Gastroesophageal sphincter (tissue), 4 donors: ENCODE measurements at regions not wholly inside any gene's neighbourhood (a gene's known extent, or its start where the extent isn't known, plus 50 kb on each side); places are given as distances from the start of the nearest gene placed in this dataset.
"Not testable (repeated sequence)": the region's sequence is repeated elsewhere in the genome, so short reads cannot be mapped to it uniquely, and the experiment has no call there.

ENCODE experiments used
- ATAC-seq: fragments of 150-250 bp; one replicate; pipeline ENCODE4 v1.9.1; 2016; ENCODE audit warnings: mild to moderate bottlenecking, moderate library complexity
- H3K27ac ChIP-seq, 4 donors: fragments of 200-600 bp; sonication (generic) in 3 of 4; 1 replicate in 3 of 4; 2 replicates in 1 of 4; pipeline ENCODE4 v1.5.1; 2016 to 2019
- H3K27me3 ChIP-seq: fragments of 200-600 bp; sonication (generic); one replicate; pipeline ENCODE4 v1.5.1; 2019
- H3K36me3 ChIP-seq, 2 donors: fragments of 200-600 bp; sonication (generic); one replicate each; pipeline ENCODE4 v1.5.1; 2019; ENCODE audit warnings: control low read depth in 1 of 2
- H3K4me1 ChIP-seq, 3 donors: fragments of 200-600 bp; sonication (generic); 1 replicate in 2 of 3; 2 replicates in 1 of 3; pipeline ENCODE4 v1.5.1; 2016 to 2019; ENCODE audit warnings: control low read depth in 2 of 3
- H3K4me3 ChIP-seq, 2 donors: fragments of 200-600 bp; sonication (generic); one replicate each; pipeline ENCODE4 v1.5.1; 2019; ENCODE audit warnings: mild to moderate bottlenecking in 1 of 2, moderate library complexity in 1 of 2
- H3K9me3 ChIP-seq, 3 donors: fragments of 200-600 bp; sonication (generic); one replicate each; pipeline ENCODE4 v1.5.1; 2017 to 2019; ENCODE audit warnings: control low read depth in 2 of 3
- CTCF ChIP-seq, 4 experiments: fragments of 200-600 bp in 2 of 4; fragments of 450-650 bp in 2 of 4; sonication (generic) in 1 of 4; IDR thresholded peaks; one replicate each; pipeline ENCODE4 v1.5.1; 2017 to 2019; ENCODE audit warnings: antibody characterized with exemption in 4 of 4, mild to moderate bottlenecking in 2 of 4, moderate library complexity in 2 of 4
- EP300 ChIP-seq: sonication (generic); formaldehyde crosslinking; IDR thresholded peaks from one replicate; pipeline ENCODE4 v1.6.1; 2017; ENCODE audit warnings: antibody characterized with exemption, mild to moderate bottlenecking
- POLR2A ChIP-seq, 2 donors: fragments of 450-650 bp; IDR thresholded peaks; one replicate each; pipeline ENCODE4 v1.6.1; 2017; ENCODE audit warnings: antibody characterized with exemption in 2 of 2, mild to moderate bottlenecking in 2 of 2, moderate library complexity in 1 of 2
- POLR2AphosphoS5 ChIP-seq: sonication (generic); formaldehyde crosslinking; IDR thresholded peaks from one replicate; pipeline ENCODE4 v1.6.1; 2017; ENCODE audit warnings: antibody characterized with exemption
- WGBS, 2 donors: methylation state at CpG; one replicate each; pipeline ENCODE4 v1.1.5; 2018; ENCODE audit warnings: low coverage in 1 of 2; 5-methylcytosine and 5-hydroxymethylcytosine counted together

GRCh38 chr14:95620659-95621059 lies 65.6 kb upstream of the TCL1B start:
- no peak for TF ChIP-seq CTCF (IDR thresholded peaks at IDR 0.05)
- TF ChIP-seq EP300 = no peak
- TF ChIP-seq POLR2AphosphoS5 = no peak
- TF ChIP-seq POLR2A (IDR thresholded peaks at IDR 0.05) = no peak
- 40 to 78% methylated on average over 1 to 12 of the region's 16 CpGs for WGBS, 2 donors
- H3K4me3 ChIP-seq = no peak overlapping the region
- ATAC-seq = no peak
- peaks cover 26% of the 10 kb centered on the region for H3K27me3 ChIP-seq
- H3K27ac ChIP-seq = no peak overlapping the region
- no peaks in the 10 kb centered on the region for H3K36me3 ChIP-seq
- peaks cover 0 to 14% (median 0%) of the 10 kb centered on the region in 3 donors for H3K9me3 ChIP-seq
- no peaks in the 10 kb centered on the region for H3K4me1 ChIP-seq

GRCh38 chr14:95623195-95623594 lies 63.0 kb upstream of the TCL1B start:
- peaks cover 0 to 14% (median 0%) of the 10 kb centered on the region in 3 donors for H3K9me3 ChIP-seq
- TF ChIP-seq CTCF (IDR thresholded peaks at IDR 0.05) (no peak), POLR2A (IDR thresholded peaks at IDR 0.05) (no peak), POLR2AphosphoS5 (no peak), EP300 (no peak)
- no peak overlapping the region for H3K4me3 ChIP-seq
- WGBS, 2 donors = 47 to 48% methylated on average over 4 to 5 of the region's 5 CpGs
- H3K36me3 ChIP-seq = no peaks in the 10 kb centered on the region
- peaks cover 26% of the 10 kb centered on the region for H3K27me3 ChIP-seq
- no peak for ATAC-seq
- no peaks in the 10 kb centered on the region for H3K4me1 ChIP-seq
- no peak overlapping the region for H3K27ac ChIP-seq

GRCh38 chr14:95625710-95626109 lies 60.5 kb upstream of the TCL1B start:
- H3K4me1 ChIP-seq, H3K27ac ChIP-seq, ATAC-seq, H3K36me3 ChIP-seq, H3K4me3 ChIP-seq: not testable (repeated sequence)
- 88 to 93% methylated on average over 2 of the region's 2 CpGs for WGBS, 2 donors
- peaks cover 17% of the 10 kb centered on the region for H3K27me3 ChIP-seq
- H3K9me3 ChIP-seq = peaks cover 0 to 33% (median 0%) of the 10 kb centered on the region in 3 donors

- ATAC-seq = no peak
- no peak for TF ChIP-seq CTCF (IDR thresholded peaks at IDR 0.05)
- TF ChIP-seq POLR2A (IDR thresholded peaks at IDR 0.05) = no peak
- TF ChIP-seq POLR2AphosphoS5 = no peak
- TF ChIP-seq EP300 = no peak
- H3K27ac ChIP-seq = no peak overlapping the region
- H3K4me3 ChIP-seq = no peak overlapping the region
- H3K4me1 ChIP-seq = no peaks in the 10 kb centered on the region
- peaks cover 0 to 15% (median 0%) of the 10 kb centered on the region in 3 donors for H3K9me3 ChIP-seq
- peaks cover 32% of the 10 kb centered on the region for H3K27me3 ChIP-seq
- no peaks in the 10 kb centered on the region for H3K36me3 ChIP-seq
Observed at GRCh38 chr14:95635051-95635450, 51.2 kb upstream of the TCL1B start.
